Heart left ventricle (tissue), 16 donors: ENCODE measurements at regions not wholly inside any gene's neighbourhood (a gene's known extent, or its start where the extent isn't known, plus 50 kb on each side); places are given as distances from the start of the nearest gene placed in this dataset.

Experiments used
- ATAC-seq, 4 donors: fragments of 200-7000 bp; cut with Tn5 transposase; one replicate each; pipeline ENCODE4 v1.9.1; 2020 to 2022; ENCODE audit warnings: moderate library complexity in 4 of 4, mild to moderate bottlenecking in 3 of 4, moderate number of reproducible peaks in 1 of 4
- DNase-seq, 5 donors: peaks; one replicate each; pipeline ENCODE4 v3.0.0-alpha.2; 2020
- H3K27ac ChIP-seq, 12 donors: fragments of 200-600 bp; sonication (generic) in 4 of 12; one replicate each; pipeline versions ENCODE4 v1.5.0 to v1.8.0; 2016 to 2022; ENCODE audit warnings: mild to moderate bottlenecking in 2 of 12
- H3K27me3 ChIP-seq, 9 donors: fragments of 200-600 bp; sonication (generic) in 2 of 9; one replicate each; pipeline versions ENCODE4 v1.5.1 to v1.8.0; 2016 to 2022; ENCODE audit warnings: mild to moderate bottlenecking in 3 of 9
- H3K36me3 ChIP-seq, 9 donors: fragments of 200-600 bp; sonication (generic) in 2 of 9; one replicate each; pipeline versions ENCODE4 v1.5.0 to v1.8.0; 2018 to 2022; ENCODE audit warnings: mild to moderate bottlenecking in 2 of 9
- H3K4me1 ChIP-seq, 12 donors: fragments of 200-600 bp; sonication (generic) in 4 of 12; one replicate each; pipeline versions ENCODE4 v1.5.0 to v1.8.0; 2016 to 2022; ENCODE audit warnings: mild to moderate bottlenecking in 3 of 12
- H3K4me3 ChIP-seq, 12 donors: fragments of 200-600 bp; sonication (generic) in 4 of 12; one replicate each; pipeline versions ENCODE4 v1.5.0 to v1.8.0; 2017 to 2022; ENCODE audit warnings: mild to moderate bottlenecking in 9 of 12, moderate library complexity in 4 of 12
- H3K9me3 ChIP-seq, 12 donors: fragments of 200-600 bp; sonication (generic) in 4 of 12; one replicate each; pipeline versions ENCODE4 v1.5.0 to v1.8.0; 2016 to 2022; ENCODE audit warnings: mild to moderate bottlenecking in 1 of 12
- CTCF ChIP-seq, 12 donors: fragments of 200-600 bp; sonication (generic) in 4 of 12; IDR thresholded peaks; one replicate each; pipeline versions ENCODE4 v1.5.0 to v1.8.0; 2018 to 2022; ENCODE audit warnings: antibody characterized with exemption in 12 of 12, mild to moderate bottlenecking in 5 of 12
- POLR2A ChIP-seq, 2 donors: fragments of 450-650 bp; IDR thresholded peaks; one replicate each; pipeline ENCODE4 v1.6.1; 2017; ENCODE audit warnings: antibody characterized with exemption in 2 of 2, mild to moderate bottlenecking in 2 of 2, moderate library complexity in 2 of 2
- WGBS, 4 donors: extraction: QIAGEN DNeasy Blood & Tissue Kit in 2 of 4; methylation state at CpG; one replicate each; pipeline versions ENCODE4 v1.1.5 to v1.1.7; 2013 to 2018; 5-methylcytosine and 5-hydroxymethylcytosine counted together
- intact Hi-C, 10 donors: fragments of 100-400 bp; cut with DNase I; formaldehyde crosslinking; loops; one replicate each; pipeline versions ENCODE4 v1.11.1 to v1.14.2; 2022
- donor health status: ischemic (EF 13 %, LVEDD 7.1; RV severe dilation, severe dysfunction).
- donor health status: healthy with polysubstance abuse.
- donor health status: DM: no; HTN: yes; CAD: no.
- donor health status: DM: no; HTN: no; CAD: no.
- donor health status: ischemic (EF 25% LVEDD 6.9; RV normal size, moderate dysfunction).
- donor health status: ischemic (EF 25% LVEDD 5.7; RV mildly dilated, moderate dysfunction).
- donor health status: healthy.
- donor health status: DM: yes; HTN: yes; CAD: no.
- donor health status: ischemic (EF 35%, LVEDD 5.7; RV mildly dilated, moderate dysfunction).
- donor health status: nonischemic (EF 11% LVEDD 7.7; RV severe dilation, severe dysfunction).
- donor health status: DM: yes; HTN: yes; CAD: no.
- donor health status: PGD.
- donor health status: ischemic (EF 29% LVEDD 5.4; RV normal size, mild dysfunction).
- donor health status: nonischemic (EF 23%, LVEDD 6.1; RV moderate dilation, normal function).

GRCh38 chr2:181806039-181806392 is 85.5 kb upstream of the ITPRID2 start:
- Histone ChIP-seq H3K4me1 (peaks cover 0 to 39% (median 13%) of the 10 kb centered on the region in 12 donors), H3K36me3 (no peaks in the 10 kb centered on the region), H3K27ac (peak overlapping the region in 6 of 12 donors; percentile 1 to 61 (median 24)), H3K27me3 (no peaks in the 10 kb centered on the region), H3K4me3 (no peak overlapping the region), H3K9me3 (peaks cover 0 to 6% (median 0%) of the 10 kb centered on the region in 12 donors)
- no peak for DNase-seq
- 27 to 53% (median 37%) methylated on average over 1 of the region's 1 CpG for whole genome bisulfite sequencing, 4 donors
- intact Hi-C loops: no loop called here
- no peak for ATAC-seq
- no peak for TF ChIP-seq POLR2A (IDR thresholded peaks at IDR 0.05)
- no peak for TF ChIP-seq CTCF (IDR thresholded peaks at IDR 0.05)

- Histone ChIP-seq H3K4me1 (peaks cover 0 to 46% (median 13%) of the 10 kb centered on the region in 12 donors), H3K27ac (no peak overlapping the region), H3K36me3 (no peaks in the 10 kb centered on the region), H3K27me3 (no peaks in the 10 kb centered on the region), H3K4me3 (no peak overlapping the region), H3K9me3 (peaks cover 0 to 5% (median 0%) of the 10 kb centered on the region in 12 donors)
- DNase-seq (no peak), ATAC-seq (no peak)
- no peak for TF ChIP-seq CTCF (IDR thresholded peaks at IDR 0.05)
- TF ChIP-seq POLR2A (IDR thresholded peaks at IDR 0.05): no peak
- 78 to 94% (median 93%) methylated on average over 2 of the region's 2 CpGs for WGBS, 4 donors
- intact Hi-C loops: no loop called here
Observed at GRCh38 chr2:181807526-181807925, 84.0 kb upstream of the ITPRID2 start.

GRCh38 chr2:181810823-181811695 is 80.5 kb upstream of the ITPRID2 start:
- Histone ChIP-seq H3K36me3 (no peaks in the 10 kb centered on the region), H3K4me3 (peak overlapping the region in 3 of 12 donors; percentile 7 to 17 (median 11)), H3K27me3 (no peaks in the 10 kb centered on the region), H3K9me3 (no peaks in the 10 kb centered on the region), H3K4me1 (peaks cover 0 to 32% (median 9%) of the 10 kb centered on the region in 12 donors), H3K27ac (peak overlapping the region in 10 of 12 donors; percentile 8 to 65 (median 42))
- intact Hi-C loops: loop anchor here in 3 of 10 donors (5.0 to 10.0 kb wide), 3 partner anchors 74 to 81 kb away; partner anchors contain the start of gene ITPRID2 (in 1 of the 3)
- peak; percentile 69 to 95 (median 91) for ATAC-seq
- WGBS, 4 donors: 35 to 48% (median 40%) methylated on average over 9 of the region's 9 CpGs
- peak in 3 of 5 donors; percentile 27 to 40 (median 36) for DNase-seq
- TF ChIP-seq POLR2A (IDR thresholded peaks at IDR 0.05) (no peak), CTCF (IDR thresholded peaks at IDR 0.05) (no peak)

GRCh38 chr2:181812106-181812743 is 79.3 kb upstream of the ITPRID2 start:
- ATAC-seq (no peak), DNase-seq (no peak)
- WGBS, 4 donors: 61 to 76% (median 69%) methylated on average over 2 of the region's 2 CpGs
- H3K27me3 ChIP-seq: no peaks in the 10 kb centered on the region
- intact Hi-C loops: loop anchor here in 3 of 10 donors (5.0 to 10.0 kb wide), 3 partner anchors 73 to 80 kb away; partner anchors contain the start of gene ITPRID2 (in 1 of the 3)
- peaks cover 0 to 27% (median 7%) of the 10 kb centered on the region in 12 donors for H3K4me1 ChIP-seq
- no peaks in the 10 kb centered on the region for H3K36me3 ChIP-seq
- peak overlapping the region in 5 of 12 donors; percentile 2 to 65 (median 62) for H3K27ac ChIP-seq
- no peaks in the 10 kb centered on the region for H3K9me3 ChIP-seq
- TF ChIP-seq POLR2A (IDR thresholded peaks at IDR 0.05) (no peak), CTCF (IDR thresholded peaks at IDR 0.05) (no peak)
- H3K4me3 ChIP-seq: no peak overlapping the region
